A673 (cell line): ENCODE measurements at regions not wholly inside any gene's neighbourhood (a gene's known extent, or its start where the extent isn't known, plus 50 kb on each side); places are given as distances from the start of the nearest gene placed in this dataset.

Source experiments
- CTCF ChIP-seq: fragments of 300-800, 200-600 bp; sonication (generic); conservative IDR thresholded peaks from 2 replicates; pipeline ENCODE4 v1.5.1; 2017; ENCODE audit warnings: low read depth, mild to moderate bottlenecking, antibody characterized with exemption, low read length, moderate library complexity, mixed read lengths
- EZH2 ChIP-seq: fragments of 200-600 bp; sonication (generic); IDR thresholded peaks from 2 replicates; pipeline ENCODE4 v1.6.1; 2017; ENCODE audit warnings: borderline replicate concordance, low read depth, mild to moderate bottlenecking, mixed read lengths, antibody characterized with exemption, low read length; ENCODE audit not compliant: poor library complexity, severe bottlenecking

- TF ChIP-seq CTCF, result no peak
- no peak for TF ChIP-seq EZH2
These were observed 186.4 kb downstream of the DKK1 start for GRCh38 chr10:52500476-52500875.
